ENCODE measurements at regions not wholly inside any gene's neighbourhood (a gene's known extent, or its start where the extent isn't known, plus 50 kb on each side); places are given as distances from the start of the nearest gene placed in this dataset.
A peak's percentile ranks its signal among the peaks of the same experiment; 100 is the strongest.

- H3K27ac ChIP-seq (ENCODE audit: control insufficient read depth, insufficient read depth, low read length) = no peak overlapping the region
- H2AFZ ChIP-seq (ENCODE audit: control insufficient read depth, low read length) = no peak overlapping the region
- FAIRE-seq (peak; percentile 55), DNase-seq (ENCODE audit: low read depth, low spot score) (no peak)
- H3K36me3 ChIP-seq (ENCODE audit: control insufficient read depth in 2 of 2, extremely low read depth in 1 of 2, insufficient read depth in 2 of 2, low read length in 2 of 2) = no peaks in the 10 kb centered on the region
- H4K20me1 ChIP-seq (ENCODE audit: control insufficient read depth, extremely low read depth, insufficient read depth, low read length) = no peaks in the 10 kb centered on the region
- H3K4me1 ChIP-seq (ENCODE audit: control insufficient read depth, extremely low read depth, insufficient read depth, low read length) = peaks cover 50% of the 10 kb centered on the region
- no peak overlapping the region for H3K4me2 ChIP-seq (ENCODE audit: control insufficient read depth, extremely low read depth, insufficient read depth, low read depth, low read length)
- no peaks in the 10 kb centered on the region for H3K79me2 ChIP-seq (ENCODE audit: control insufficient read depth, insufficient read depth, low read length)
- H3K9me1 ChIP-seq (ENCODE audit: control insufficient read depth, extremely low read depth, insufficient read depth, low read length) = no peaks in the 10 kb centered on the region
- no peak for TF ChIP-seq EZH2 (IDR thresholded peaks at IDR 0.05; ENCODE audit: low read length)
- TF ChIP-seq CTCF (optimal IDR thresholded peaks at IDR 0.05 in 1 of 3, IDR thresholded peaks at IDR 0.05 in 1 of 3, conservative IDR thresholded peaks at IDR 0.05 in 1 of 3; ENCODE audit: extremely low read depth in 1 of 3, insufficient read depth in 2 of 3, low read length in 3 of 3) = no peak
- no peak overlapping the region for H3K9ac ChIP-seq (ENCODE audit: control insufficient read depth, extremely low read depth, insufficient read depth, low read length)
- H3K4me3 ChIP-seq (ENCODE audit: control insufficient read depth in 2 of 3, extremely low read depth in 1 of 3, insufficient read depth in 2 of 3, low read depth in 1 of 3, low read length in 3 of 3) = no peak overlapping the region
- H3K27me3 ChIP-seq (ENCODE audit: control insufficient read depth, extremely low read depth, insufficient read depth, low read length) = no peaks in the 10 kb centered on the region
- no peaks in the 10 kb centered on the region for H3K9me3 ChIP-seq (ENCODE audit: control insufficient read depth, low read depth, low read length)
- dilution Hi-C loops (cut with MboI; ENCODE audit: extremely low pct_ligation_motif_present, low sequenced_read_pairs) = no loop called here
Measured at GRCh38 chr4:74543231-74543781, 98.4 kb downstream of the AREG start.

GRCh38 chr4:74543983-74544382 lies 99.0 kb downstream of the AREG start:
- no peak for FAIRE-seq
- no peaks in the 10 kb centered on the region for H3K9me3 ChIP-seq (ENCODE audit: control insufficient read depth, low read depth, low read length)
- dilution Hi-C loops (cut with MboI; ENCODE audit: extremely low pct_ligation_motif_present, low sequenced_read_pairs) = no loop called here
- H3K9ac ChIP-seq (ENCODE audit: control insufficient read depth, extremely low read depth, insufficient read depth, low read length) = no peak overlapping the region
- H3K27me3 ChIP-seq (ENCODE audit: control insufficient read depth, extremely low read depth, insufficient read depth, low read length) = no peaks in the 10 kb centered on the region
- H3K4me2 ChIP-seq (ENCODE audit: control insufficient read depth, extremely low read depth, insufficient read depth, low read depth, low read length) = no peak overlapping the region
- no peaks in the 10 kb centered on the region for H3K36me3 ChIP-seq (ENCODE audit: control insufficient read depth in 2 of 2, extremely low read depth in 1 of 2, insufficient read depth in 2 of 2, low read length in 2 of 2)
- no peak for DNase-seq (ENCODE audit: low read depth, low spot score)
- TF ChIP-seq EZH2 (IDR thresholded peaks at IDR 0.05; ENCODE audit: low read length) (no peak), CTCF (optimal IDR thresholded peaks at IDR 0.05 in 1 of 3, IDR thresholded peaks at IDR 0.05 in 1 of 3, conservative IDR thresholded peaks at IDR 0.05 in 1 of 3; ENCODE audit: extremely low read depth in 1 of 3, insufficient read depth in 2 of 3, low read length in 3 of 3) (no peak)
- H3K9me1 ChIP-seq (ENCODE audit: control insufficient read depth, extremely low read depth, insufficient read depth, low read length) = no peaks in the 10 kb centered on the region
- H2AFZ ChIP-seq (ENCODE audit: control insufficient read depth, low read length) = no peak overlapping the region
- H3K4me1 ChIP-seq (ENCODE audit: control insufficient read depth, extremely low read depth, insufficient read depth, low read length) = peaks cover 49% of the 10 kb centered on the region
- no peak overlapping the region for H3K4me3 ChIP-seq (ENCODE audit: control insufficient read depth in 2 of 3, extremely low read depth in 1 of 3, insufficient read depth in 2 of 3, low read depth in 1 of 3, low read length in 3 of 3)
- peak overlapping the region; percentile 10 for H3K27ac ChIP-seq (ENCODE audit: control insufficient read depth, insufficient read depth, low read length)
- no peaks in the 10 kb centered on the region for H4K20me1 ChIP-seq (ENCODE audit: control insufficient read depth, extremely low read depth, insufficient read depth, low read length)
- no peaks in the 10 kb centered on the region for H3K79me2 ChIP-seq (ENCODE audit: control insufficient read depth, insufficient read depth, low read length)
